Stimulated activated CD8-positive, alpha-beta memory T cell treated with anti-CD3 and anti-CD28 coated beads, Interleukin-2, amount 100 ng/mL, for 1 hour (primary cell): ENCODE measurements at regions not wholly inside any gene's neighbourhood (a gene's known extent, or its start where the extent isn't known, plus 50 kb on each side); places are given as distances from the start of the nearest gene placed in this dataset.

Experiments used
- DNase-seq, 2 donors: peaks; one replicate each; pipeline ENCODE4 v3.0.0-alpha.2; 2020; ENCODE audit warnings: low read depth in 2 of 2

GRCh38 chr9:81259896-81260295 is 429.5 kb downstream of the TLE1 start:
- no peak for DNase-seq

- DNase-seq: no peak
Measured at GRCh38 chr9:81256368-81256767, 433.0 kb downstream of the TLE1 start.

DNA sequence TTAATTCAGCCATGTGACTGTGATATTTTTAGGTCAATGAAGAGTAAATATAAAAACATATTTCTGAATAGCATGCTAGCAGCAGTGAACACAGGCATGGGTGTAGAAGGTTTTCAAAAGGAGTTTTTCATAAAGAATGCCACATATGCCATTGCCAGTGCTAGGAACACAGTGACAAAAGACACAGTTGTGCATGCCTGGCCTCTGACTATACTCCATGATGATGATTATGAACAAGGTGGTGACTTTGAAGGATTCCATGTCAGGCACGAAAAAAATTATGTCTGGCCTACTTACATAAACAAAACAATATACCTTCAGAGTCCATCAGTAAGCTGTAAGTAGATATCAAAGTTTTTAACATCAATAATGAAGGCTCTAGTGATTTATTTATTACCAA is 438.7 kb downstream of the TLE1 start:
- no peak for DNase-seq

GRCh38 chr9:81250041-81250440 is 439.3 kb downstream of the TLE1 start:
- no peak for DNase-seq

GRCh38 chr9:81245254-81245956 is 443.9 kb downstream of the TLE1 start:
- no peak for DNase-seq

DNA sequence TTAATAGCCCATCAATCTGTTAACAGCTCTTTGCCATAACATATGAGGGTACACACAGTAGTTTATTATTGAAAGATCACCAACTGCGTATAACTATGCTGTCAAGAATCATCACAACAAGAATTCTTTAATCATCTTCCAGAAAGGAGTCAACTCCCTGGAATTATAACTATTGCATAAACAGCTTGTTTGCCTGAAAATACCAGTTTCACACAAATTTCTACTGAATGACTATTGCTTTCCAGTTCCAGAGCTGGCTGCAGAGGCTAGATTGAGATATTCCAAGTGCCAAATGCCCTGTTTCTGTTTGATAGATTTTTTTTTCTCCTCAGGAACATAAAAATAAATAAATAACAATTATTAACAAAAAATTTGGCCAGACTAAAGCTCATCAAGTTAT is 444.7 kb downstream of the TLE1 start:
- DNase-seq: no peak

GRCh38 chr9:81242866-81243265 is 446.5 kb downstream of the TLE1 start:
- DNase-seq: no peak

DNA sequence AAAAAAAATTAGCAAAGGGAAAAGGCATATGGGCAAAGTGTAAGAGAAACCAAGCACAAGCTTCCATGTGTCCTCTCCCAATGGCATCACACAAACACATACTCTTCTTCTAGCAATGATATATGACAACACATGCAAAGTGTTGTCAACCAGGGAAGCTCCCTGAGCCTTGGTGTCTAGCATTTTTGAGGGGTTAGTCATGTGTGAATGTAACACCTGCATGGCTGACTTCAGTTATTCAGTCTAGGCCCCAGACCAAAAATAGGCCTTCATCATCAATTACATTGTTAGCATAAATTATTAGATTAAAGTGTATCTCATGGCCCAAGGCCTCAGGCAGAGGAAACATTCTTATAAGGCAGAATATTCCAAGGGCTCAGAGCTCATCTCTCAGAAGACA is 450.0 kb downstream of the TLE1 start:
- no peak for DNase-seq

- DNase-seq: no peak
Measured at GRCh38 chr9:81237565-81238231, 451.6 kb downstream of the TLE1 start.

- no peak for DNase-seq
Measured at GRCh38 chr9:81234924-81235610, 454.3 kb downstream of the TLE1 start.

GRCh38 chr9:81231011-81231410 is 458.3 kb downstream of the TLE1 start:
- DNase-seq: no peak

DNA sequence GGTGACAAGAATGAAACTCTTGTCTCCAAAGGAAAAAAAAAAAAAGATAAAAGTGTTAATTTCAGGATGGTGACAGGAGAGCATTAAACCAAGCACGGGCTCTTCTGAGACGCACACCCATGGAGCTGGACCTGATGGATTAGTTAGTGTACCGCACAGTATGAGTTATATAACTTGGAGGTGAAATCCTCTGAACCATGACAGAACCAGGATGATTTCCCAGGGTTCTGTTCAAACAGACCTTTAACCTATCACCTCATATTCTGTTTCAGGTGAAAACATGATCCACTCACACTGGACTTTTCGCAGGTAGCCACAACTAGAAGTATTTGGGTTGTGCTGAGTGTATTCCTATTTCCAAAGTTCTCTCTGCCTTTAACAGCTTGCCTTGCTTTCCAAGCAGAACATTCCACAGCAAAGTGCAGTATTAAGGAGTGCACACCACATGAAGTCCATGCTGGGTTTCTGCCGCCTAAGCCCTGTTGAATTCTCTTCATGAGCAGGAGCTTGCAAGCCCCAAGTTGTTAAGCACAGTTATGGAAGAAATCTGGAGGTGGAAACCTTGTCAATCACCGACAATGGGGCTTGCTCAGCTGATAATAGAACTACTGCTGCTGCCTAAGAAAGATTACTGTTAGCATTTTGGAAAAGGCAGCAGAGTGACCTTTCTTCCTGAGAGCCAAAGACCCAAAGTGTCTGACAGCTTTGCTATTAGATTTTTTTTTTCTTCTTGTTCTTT is 461.7 kb downstream of the TLE1 start:
- no peak for DNase-seq

GRCh38 chr9:81225596-81225995 is 463.8 kb downstream of the TLE1 start:
- DNase-seq: no peak

GRCh38 chr9:81224166-81225081 is 464.9 kb downstream of the TLE1 start:
- no peak for DNase-seq

DNA sequence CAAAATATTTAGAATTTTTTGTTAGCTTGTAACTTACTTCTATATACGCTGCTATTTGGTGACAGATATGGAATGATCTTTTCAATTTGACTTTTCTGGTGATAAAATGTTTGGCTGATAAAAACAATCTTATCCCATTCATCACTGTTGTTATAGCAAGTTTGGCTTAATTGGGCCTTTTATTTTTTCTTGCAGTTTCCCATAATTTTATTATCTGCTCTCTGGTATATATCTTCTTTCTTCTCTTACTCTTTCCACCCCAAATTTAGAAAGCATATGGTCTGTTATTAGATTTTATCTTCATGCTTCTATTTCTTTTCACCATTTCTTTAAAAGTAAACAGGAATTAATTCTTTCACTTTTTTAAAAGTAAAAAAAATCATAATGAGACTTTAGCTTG is 474.4 kb downstream of the TLE1 start:
- no peak for DNase-seq

GRCh38 chr9:81213456-81213855 is 475.9 kb downstream of the TLE1 start:
- no peak for DNase-seq

- no peak for DNase-seq
Measured at GRCh38 chr9:81211741-81212140, 477.6 kb downstream of the TLE1 start.

DNA sequence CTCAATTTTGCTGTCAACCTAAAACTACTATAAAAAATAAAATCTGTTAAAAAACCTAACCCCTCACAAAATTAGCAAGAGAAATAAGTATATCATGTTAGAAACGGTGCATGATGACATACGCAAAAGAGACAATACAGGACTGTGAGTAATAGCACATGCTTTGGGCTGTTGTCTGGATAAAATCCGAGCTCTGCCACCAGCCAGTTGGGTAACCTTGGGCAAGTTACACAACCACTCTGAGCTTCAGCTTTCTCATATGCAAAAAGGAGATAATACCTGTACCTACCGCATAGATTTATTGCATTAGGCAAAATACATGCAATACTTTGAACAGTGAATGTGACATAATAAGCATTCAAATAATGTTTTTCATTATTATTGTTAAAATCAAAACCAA is 481.7 kb downstream of the TLE1 start:
- DNase-seq: no peak

- no peak for DNase-seq
Measured at GRCh38 chr9:81202292-81202691, 487.1 kb downstream of the TLE1 start.

DNA sequence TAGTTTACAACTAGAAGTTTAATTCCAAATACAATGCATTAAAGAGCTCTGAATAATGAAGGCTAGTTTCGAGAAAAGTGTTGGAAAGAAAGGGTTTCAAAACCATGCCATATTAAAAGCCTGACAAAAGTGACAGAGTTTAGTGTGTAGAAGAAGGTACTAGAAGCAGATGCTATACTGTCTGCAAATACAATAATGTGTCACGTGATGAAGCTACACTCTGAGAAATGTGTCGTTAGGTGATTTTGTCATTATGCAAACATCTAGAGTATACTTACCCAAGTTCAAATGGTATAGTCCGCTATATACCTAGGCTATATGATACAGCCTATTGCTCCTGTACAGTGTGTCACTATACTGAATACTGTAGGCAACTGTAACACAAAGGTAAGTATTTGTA is 494.1 kb downstream of the TLE1 start:
- no peak for DNase-seq
